ENCODE measurements at regions not wholly inside any gene's neighbourhood (a gene's known extent, or its start where the extent isn't known, plus 50 kb on each side); places are given as distances from the start of the nearest gene placed in this dataset.
"Not testable (repeated sequence)": the region's sequence is repeated elsewhere in the genome, so short reads cannot be mapped to it uniquely, and the experiment has no call there.

DNA sequence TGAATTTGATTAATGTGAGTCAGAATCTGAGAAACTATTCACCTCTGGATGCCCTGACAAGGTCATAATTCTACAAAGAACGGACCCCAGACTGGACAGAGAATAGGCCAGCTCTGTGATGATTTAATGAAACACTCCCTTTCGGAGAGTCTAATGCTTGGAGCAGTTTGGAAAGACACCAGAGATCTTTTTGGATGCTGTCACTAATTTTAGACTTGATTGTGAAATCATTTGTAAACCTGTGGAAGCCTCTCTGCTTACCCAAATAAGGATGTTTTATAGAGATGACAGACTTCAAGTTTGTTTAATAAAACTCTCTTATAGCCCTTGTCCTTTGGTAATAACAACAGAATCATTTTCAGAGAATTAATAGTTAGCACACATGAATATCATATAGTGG is 83.5 kb downstream of the MYL12B start:
- Mint-ChIP-seq H3K4me1 (peaks cover 28% of the 10 kb centered on the region), H3K27me3 (ENCODE audit: low read depth) (no peaks in the 10 kb centered on the region), H3K27ac (ENCODE audit: unreplicated experiment) (no peak overlapping the region), H3K36me3 (ENCODE audit: low read depth) (no peaks in the 10 kb centered on the region), H3K4me3 (no peak overlapping the region), H3K9me3 (peaks cover 2% of the 10 kb centered on the region)
- DNase-seq (ENCODE audit: low read depth, low spot score) = no peak
- TF ChIP-seq, protein P1, sequence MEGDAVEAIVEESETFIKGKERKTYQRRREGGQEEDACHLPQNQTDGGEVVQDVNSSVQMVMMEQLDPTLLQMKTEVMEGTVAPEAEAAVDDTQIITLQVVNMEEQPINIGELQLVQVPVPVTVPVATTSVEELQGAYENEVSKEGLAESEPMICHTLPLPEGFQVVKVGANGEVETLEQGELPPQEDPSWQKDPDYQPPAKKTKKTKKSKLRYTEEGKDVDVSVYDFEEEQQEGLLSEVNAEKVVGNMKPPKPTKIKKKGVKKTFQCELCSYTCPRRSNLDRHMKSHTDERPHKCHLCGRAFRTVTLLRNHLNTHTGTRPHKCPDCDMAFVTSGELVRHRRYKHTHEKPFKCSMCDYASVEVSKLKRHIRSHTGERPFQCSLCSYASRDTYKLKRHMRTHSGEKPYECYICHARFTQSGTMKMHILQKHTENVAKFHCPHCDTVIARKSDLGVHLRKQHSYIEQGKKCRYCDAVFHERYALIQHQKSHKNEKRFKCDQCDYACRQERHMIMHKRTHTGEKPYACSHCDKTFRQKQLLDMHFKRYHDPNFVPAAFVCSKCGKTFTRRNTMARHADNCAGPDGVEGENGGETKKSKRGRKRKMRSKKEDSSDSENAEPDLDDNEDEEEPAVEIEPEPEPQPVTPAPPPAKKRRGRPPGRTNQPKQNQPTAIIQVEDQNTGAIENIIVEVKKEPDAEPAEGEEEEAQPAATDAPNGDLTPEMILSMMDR (conservative IDR thresholded peaks at IDR 0.05) = no peak

DNA sequence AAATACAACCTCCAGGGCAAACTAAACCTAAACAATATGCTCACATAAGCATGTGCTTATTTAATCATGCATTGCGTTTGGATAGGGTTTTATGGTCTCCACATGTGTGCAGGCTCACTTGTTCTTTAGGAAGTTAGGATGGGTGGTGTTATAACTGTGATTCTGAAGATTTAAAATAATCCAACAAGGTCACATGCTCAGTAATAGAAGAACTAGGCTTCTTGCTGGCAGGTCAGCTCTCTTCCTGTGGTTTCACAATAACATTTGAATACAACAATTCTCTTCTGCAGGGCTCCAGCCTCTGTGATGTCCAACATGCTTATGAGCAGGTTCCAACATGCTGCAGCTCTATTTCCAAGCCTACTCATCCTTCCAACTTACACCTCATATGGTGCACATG is 84.0 kb downstream of the MYL12B start:
- Mint-ChIP-seq H3K27ac (ENCODE audit: unreplicated experiment) (no peak overlapping the region), H3K4me3 (no peak overlapping the region)

DNA sequence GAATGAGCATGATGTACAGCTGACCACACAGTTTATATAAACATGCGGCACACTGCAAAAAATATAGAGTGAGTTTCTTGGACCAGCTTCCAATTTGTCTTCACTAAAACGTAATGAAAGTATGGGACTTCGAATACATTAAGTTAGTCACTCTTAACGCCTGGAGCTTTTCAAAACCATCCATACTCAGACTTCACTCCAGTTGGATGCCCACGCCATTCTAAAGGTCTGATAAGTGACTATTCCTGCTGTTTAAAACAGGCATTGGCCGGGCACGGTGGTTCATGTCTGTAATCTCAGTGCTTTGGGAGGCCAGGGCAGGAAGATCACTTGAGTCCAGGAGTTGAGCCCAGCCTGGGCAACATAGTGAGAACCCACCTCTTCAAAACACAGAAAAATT is 84.6 kb downstream of the MYL12B start:
- no peaks in the 10 kb centered on the region for H3K27me3 Mint-ChIP-seq (ENCODE audit: low read depth)
- TF ChIP-seq, protein P1 (conservative IDR thresholded peaks at IDR 0.05) = no peak
- H3K4me1 Mint-ChIP-seq = peaks cover 34% of the 10 kb centered on the region
- no peak overlapping the region for H3K4me3 Mint-ChIP-seq
- no peaks in the 10 kb centered on the region for H3K36me3 Mint-ChIP-seq (ENCODE audit: low read depth)
- no peaks in the 10 kb centered on the region for H3K9me3 Mint-ChIP-seq
- no peak overlapping the region for H3K27ac Mint-ChIP-seq (ENCODE audit: unreplicated experiment)
- no peak for DNase-seq (ENCODE audit: low read depth, low spot score)

More for the DNA sequence above, 84.0 kb downstream of the MYL12B start:
- Mint-ChIP-seq H3K9me3 (peaks cover under 1% of the 10 kb centered on the region), H3K36me3 (ENCODE audit: low read depth) (no peaks in the 10 kb centered on the region), H3K27me3 (ENCODE audit: low read depth) (no peaks in the 10 kb centered on the region), H3K4me1 (peaks cover 28% of the 10 kb centered on the region)
- no peak for DNase-seq (ENCODE audit: low read depth, low spot score)
- TF ChIP-seq, protein P1 (conservative IDR thresholded peaks at IDR 0.05) = no peak

DNA sequence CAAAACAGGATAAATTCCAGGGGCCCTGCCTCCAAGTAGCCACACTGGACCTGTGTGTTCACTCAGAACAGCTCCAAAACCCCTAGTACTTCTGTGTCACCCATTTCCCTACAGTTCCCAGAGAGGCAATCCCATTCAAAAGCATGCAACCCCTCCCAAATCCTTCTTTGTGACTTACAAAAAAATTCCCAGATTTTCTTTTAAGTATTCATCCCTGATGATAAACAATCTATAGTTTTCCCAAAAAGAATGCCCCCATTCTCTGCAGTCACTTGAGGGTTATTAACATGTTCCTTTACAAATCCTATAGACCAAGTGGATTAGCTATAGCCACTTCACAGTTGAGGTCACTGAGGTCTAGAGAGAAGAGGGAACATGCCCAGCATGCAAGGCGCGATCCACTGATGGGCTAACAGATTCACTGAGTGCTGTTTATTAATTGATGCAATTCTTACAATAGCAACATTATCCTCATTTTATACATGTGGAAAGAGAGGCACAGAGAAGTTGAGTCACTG is 85.4 kb downstream of the MYL12B start:
- no peaks in the 10 kb centered on the region for H3K9me3 Mint-ChIP-seq
- peaks cover 34% of the 10 kb centered on the region for H3K4me1 Mint-ChIP-seq
- DNase-seq (ENCODE audit: low read depth, low spot score) = no peak
- TF ChIP-seq, protein P1 (conservative IDR thresholded peaks at IDR 0.05) = no peak
- H3K27ac Mint-ChIP-seq (ENCODE audit: unreplicated experiment) = no peak overlapping the region
- no peaks in the 10 kb centered on the region for H3K27me3 Mint-ChIP-seq (ENCODE audit: low read depth)
- no peaks in the 10 kb centered on the region for H3K36me3 Mint-ChIP-seq (ENCODE audit: low read depth)
- no peak overlapping the region for H3K4me3 Mint-ChIP-seq

DNA sequence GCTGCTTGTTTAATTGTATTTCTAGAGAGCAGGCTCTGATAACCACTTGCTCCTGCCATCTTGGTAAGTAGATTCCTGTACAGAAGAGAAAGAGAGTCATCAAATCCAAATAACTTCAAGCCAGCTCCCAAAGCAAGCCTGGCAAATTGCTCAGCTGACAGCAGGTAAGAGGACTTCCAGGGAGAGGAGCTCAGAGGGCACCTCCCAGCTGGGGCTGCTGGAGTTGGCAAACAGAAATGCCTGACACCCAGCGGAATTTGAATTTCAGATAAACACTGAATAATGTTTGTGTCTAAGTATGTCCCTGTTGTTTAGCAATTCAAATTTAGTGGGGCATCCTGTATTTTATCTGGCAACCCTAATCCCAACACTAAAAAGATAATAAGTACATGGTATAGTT is 86.2 kb downstream of the MYL12B start:
- TF ChIP-seq, protein P1 (conservative IDR thresholded peaks at IDR 0.05) = no peak
- DNase-seq (ENCODE audit: low read depth, low spot score) = no peak
- H3K4me1 Mint-ChIP-seq = peaks cover 34% of the 10 kb centered on the region
- no peaks in the 10 kb centered on the region for H3K27me3 Mint-ChIP-seq (ENCODE audit: low read depth)
- no peaks in the 10 kb centered on the region for H3K9me3 Mint-ChIP-seq
- no peak overlapping the region for H3K4me3 Mint-ChIP-seq
- H3K27ac Mint-ChIP-seq (ENCODE audit: unreplicated experiment) = no peak overlapping the region
- H3K36me3 Mint-ChIP-seq (ENCODE audit: low read depth) = no peaks in the 10 kb centered on the region

DNA sequence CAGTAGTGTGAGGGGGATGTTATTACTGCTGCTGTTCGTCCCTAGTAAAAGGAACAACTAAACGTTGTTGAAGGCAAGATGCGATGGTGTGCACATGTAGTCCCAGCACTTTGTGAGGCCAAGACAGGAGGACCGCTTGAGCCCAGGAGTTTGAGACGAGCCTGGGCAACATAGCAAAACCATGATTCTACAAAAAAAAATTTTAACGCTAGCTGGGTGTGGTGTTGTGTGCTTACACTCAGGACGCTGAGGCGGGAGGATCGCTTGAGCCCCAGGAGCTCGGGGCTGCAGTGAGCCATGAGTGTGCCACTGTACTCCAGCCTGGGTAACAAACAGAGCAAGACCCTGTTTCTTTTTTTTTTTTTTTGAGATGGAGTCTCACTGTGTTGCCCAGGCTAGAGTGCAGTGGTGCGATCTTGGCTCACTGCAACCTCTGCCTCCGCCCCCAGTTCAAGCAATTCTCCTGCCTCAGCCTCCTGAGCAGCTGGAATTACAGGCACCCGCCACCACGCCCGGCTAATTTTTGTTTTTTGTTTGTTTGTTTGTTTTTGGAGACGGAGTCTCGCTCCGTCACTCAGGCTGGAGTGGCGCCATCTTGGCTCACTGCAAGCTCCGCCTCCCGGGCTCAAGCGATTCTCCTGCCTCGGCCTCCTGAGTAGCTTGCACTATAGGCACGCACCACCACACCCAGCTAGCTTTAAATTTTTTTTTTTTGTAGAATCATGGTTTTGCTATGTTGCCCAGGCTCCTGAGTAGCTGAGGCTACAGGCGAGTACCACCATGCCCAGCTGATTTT is 87.3 kb downstream of the MYL12B start:
- peaks cover 34% of the 10 kb centered on the region for H3K4me1 Mint-ChIP-seq

More for the DNA sequence above, 87.3 kb downstream of the MYL12B start:
- H3K4me3 Mint-ChIP-seq; H3K9me3 Mint-ChIP-seq; H3K27ac Mint-ChIP-seq (ENCODE audit: unreplicated experiment); DNase-seq (ENCODE audit: low read depth, low spot score); H3K27me3 Mint-ChIP-seq (ENCODE audit: low read depth); H3K36me3 Mint-ChIP-seq (ENCODE audit: low read depth): not testable (repeated sequence)

All from neural crest cell (in vitro differentiated cells).